ENCODE measurements at regions not wholly inside any gene's neighbourhood (a gene's known extent, or its start where the extent isn't known, plus 50 kb on each side); places are given as distances from the start of the nearest gene placed in this dataset.
A peak's percentile ranks its signal among the peaks of the same experiment; 100 is the strongest.

- DNase-seq (ENCODE audit: low spot score) = no peak
Observed at GRCh38 chr5:92909602-92909962, 671.4 kb downstream of the NR2F1-AS1 start.

GRCh38 chr5:92908952-92909601, 671.9 kb downstream of the NR2F1-AS1 start:
- no peak for TF ChIP-seq CTCF (IDR thresholded peaks at IDR 0.05; ENCODE audit: extremely low read depth, missing control alignments)

More at GRCh38 chr5:92909602-92909962, 671.4 kb downstream of the NR2F1-AS1 start:
- TF ChIP-seq CTCF (IDR thresholded peaks at IDR 0.05; ENCODE audit: extremely low read depth, missing control alignments) = peak; percentile 29

GRCh38 chr5:92907938-92908606, 672.9 kb downstream of the NR2F1-AS1 start:
- TF ChIP-seq CTCF (IDR thresholded peaks at IDR 0.05; ENCODE audit: extremely low read depth, missing control alignments) = no peak
- DNase-seq (ENCODE audit: low spot score) = peak; percentile 4

More at GRCh38 chr5:92908952-92909601, 671.9 kb downstream of the NR2F1-AS1 start:
- DNase-seq (ENCODE audit: low spot score) = no peak

GRCh38 chr5:92906798-92907376, 674.1 kb downstream of the NR2F1-AS1 start:
- DNase-seq (ENCODE audit: low spot score) = no peak
- TF ChIP-seq CTCF (IDR thresholded peaks at IDR 0.05; ENCODE audit: extremely low read depth, missing control alignments) = no peak

DNA sequence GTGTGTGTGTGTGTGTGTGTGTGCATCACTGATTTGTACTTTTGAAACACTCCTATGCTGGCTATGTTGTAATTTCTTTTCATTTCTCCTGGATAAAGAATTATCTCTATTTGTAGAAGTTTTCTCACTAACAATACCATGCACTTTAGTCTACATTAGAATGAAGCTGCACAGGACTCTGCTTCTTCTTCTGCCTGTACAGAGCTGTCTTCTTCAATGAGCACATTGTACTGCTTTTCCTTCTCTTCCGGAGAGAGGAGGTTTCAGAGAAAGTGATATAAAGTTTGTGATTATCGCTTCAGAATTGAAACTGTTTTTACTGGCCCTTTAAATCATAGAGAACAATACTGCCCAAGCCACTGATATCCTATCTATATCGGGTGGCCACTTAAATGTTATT, 677.0 kb downstream of the NR2F1-AS1 start:
- no peak for DNase-seq (ENCODE audit: low spot score)
- TF ChIP-seq CTCF (IDR thresholded peaks at IDR 0.05; ENCODE audit: extremely low read depth, missing control alignments) = no peak

DNA sequence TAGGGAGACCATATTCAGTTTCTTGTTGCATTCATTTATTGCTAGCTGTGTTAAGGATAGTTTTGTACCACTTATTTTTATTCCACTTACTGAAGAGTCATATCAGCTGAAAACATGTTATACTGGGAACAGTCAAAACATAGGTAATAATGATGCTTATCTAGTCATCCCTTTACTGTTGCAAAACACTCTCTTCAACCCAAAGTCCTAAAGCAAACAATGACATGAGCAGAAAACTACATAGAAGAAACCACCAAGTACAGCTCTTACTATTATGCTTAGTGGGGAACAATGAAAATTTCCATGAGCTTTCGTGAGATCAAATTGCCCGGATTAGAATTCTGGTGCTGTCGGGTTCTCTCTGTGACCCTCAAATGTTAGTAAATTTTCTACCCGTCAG, 681.4 kb downstream of the NR2F1-AS1 start:
- TF ChIP-seq CTCF (IDR thresholded peaks at IDR 0.05; ENCODE audit: extremely low read depth, missing control alignments) = no peak
- DNase-seq (ENCODE audit: low spot score) = no peak

- DNase-seq (ENCODE audit: low spot score) = no peak
- no peak for TF ChIP-seq CTCF (IDR thresholded peaks at IDR 0.05; ENCODE audit: extremely low read depth, missing control alignments)
Observed at GRCh38 chr5:92896722-92897121, 684.3 kb downstream of the NR2F1-AS1 start.

Measured in GM20000 (cell line).